Prostate gland (tissue), 2 donors: ENCODE measurements at regions not wholly inside any gene's neighbourhood (a gene's known extent, or its start where the extent isn't known, plus 50 kb on each side); places are given as distances from the start of the nearest gene placed in this dataset.

ENCODE experiments used
- CTCF ChIP-seq, 4 experiments: fragments of 200-600 bp in 2 of 4; fragments of 450-650 bp in 2 of 4; sonication (generic) in 2 of 4; IDR thresholded peaks; 1 replicate in 3 of 4; 2 replicates in 1 of 4; pipeline ENCODE4 v1.5.1; 2016 to 2019; ENCODE audit warnings: antibody characterized with exemption in 4 of 4, mild to moderate bottlenecking in 2 of 4, moderate library complexity in 2 of 4
- POLR2A ChIP-seq: fragments of 450-650 bp; IDR thresholded peaks from one replicate; pipeline ENCODE4 v1.6.1; 2016; ENCODE audit warnings: antibody characterized with exemption, mild to moderate bottlenecking

- no peak for TF ChIP-seq CTCF (IDR thresholded peaks at IDR 0.05)
- no peak for TF ChIP-seq POLR2A
Observed at GRCh38 chr4:45317276-45317675, 590.9 kb upstream of the GNPDA2 start.
